Stimulated activated CD8-positive, alpha-beta memory T cell treated with anti-CD3 and anti-CD28 coated beads, Interleukin-15, amount 100 ng/mL, for 48 hours (primary cell): ENCODE measurements at regions not wholly inside any gene's neighbourhood (a gene's known extent, or its start where the extent isn't known, plus 50 kb on each side); places are given as distances from the start of the nearest gene placed in this dataset.
"Not testable (repeated sequence)": the region's sequence is repeated elsewhere in the genome, so short reads cannot be mapped to it uniquely, and the experiment has no call there.

ENCODE experiments used
- DNase-seq, 2 donors: peaks; one replicate each; pipeline ENCODE4 v3.0.0-alpha.2; 2020; ENCODE audit warnings: low read depth in 2 of 2

DNA sequence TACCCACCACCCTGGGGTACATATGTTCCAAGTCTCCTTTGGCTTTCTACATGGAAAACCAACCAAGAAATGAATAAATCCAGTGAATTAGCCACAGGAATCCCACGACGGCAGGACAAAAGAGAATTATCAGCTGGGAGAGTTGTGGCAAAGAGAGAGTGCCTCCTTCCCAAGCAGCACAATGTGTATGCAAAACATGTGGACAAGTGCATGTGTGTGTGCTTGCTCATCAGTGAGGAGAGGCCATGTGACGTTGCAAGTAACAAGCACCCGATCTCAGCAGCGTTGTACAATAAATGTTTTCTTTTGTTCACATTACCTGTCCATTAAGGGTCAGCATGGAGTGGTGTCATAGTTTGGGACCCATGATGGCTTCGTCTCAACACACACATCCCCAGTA, 50.0 kb upstream of the EMX2 start:
- no peak for DNase-seq

DNA sequence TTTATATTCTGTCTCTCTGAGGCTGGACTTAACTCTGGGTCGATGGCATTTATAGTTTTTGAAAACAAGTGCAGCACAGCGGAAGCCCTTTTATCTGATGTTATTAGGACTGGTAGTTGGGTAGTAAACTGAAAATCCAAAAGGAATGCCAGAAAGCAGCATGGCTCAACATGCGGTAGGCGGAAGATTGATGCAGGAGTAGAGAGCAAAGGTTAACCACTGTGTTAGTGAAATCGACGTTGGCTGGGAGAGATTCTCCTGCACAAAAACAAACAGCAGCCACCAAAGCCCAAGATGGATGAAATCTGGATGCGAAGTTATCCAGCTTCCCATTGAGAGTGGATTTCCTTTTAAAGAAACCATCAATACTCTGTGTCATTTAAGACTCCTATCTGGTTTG, 54.5 kb upstream of the EMX2 start:
- no peak for DNase-seq

DNA sequence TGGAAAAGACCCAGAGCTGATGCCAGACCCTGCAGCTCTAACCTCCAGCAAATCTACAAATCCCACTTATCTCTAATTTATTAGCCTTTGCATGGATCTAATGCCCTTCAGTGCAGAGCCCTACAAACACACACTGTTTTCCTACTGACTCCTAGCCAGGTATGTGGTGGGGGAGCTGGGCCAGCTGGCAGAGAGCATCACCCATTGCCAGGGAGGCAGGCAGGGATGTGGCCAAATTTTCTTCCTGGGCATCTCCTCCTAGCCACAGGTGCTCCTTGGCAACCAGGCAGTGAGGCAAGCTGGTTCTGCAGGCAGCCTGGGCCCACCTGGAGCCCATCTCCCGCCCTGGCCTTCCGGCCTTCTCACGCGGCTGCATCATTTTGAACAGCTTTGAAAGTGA, 55.9 kb upstream of the EMX2 start:
- no peak for DNase-seq

DNA sequence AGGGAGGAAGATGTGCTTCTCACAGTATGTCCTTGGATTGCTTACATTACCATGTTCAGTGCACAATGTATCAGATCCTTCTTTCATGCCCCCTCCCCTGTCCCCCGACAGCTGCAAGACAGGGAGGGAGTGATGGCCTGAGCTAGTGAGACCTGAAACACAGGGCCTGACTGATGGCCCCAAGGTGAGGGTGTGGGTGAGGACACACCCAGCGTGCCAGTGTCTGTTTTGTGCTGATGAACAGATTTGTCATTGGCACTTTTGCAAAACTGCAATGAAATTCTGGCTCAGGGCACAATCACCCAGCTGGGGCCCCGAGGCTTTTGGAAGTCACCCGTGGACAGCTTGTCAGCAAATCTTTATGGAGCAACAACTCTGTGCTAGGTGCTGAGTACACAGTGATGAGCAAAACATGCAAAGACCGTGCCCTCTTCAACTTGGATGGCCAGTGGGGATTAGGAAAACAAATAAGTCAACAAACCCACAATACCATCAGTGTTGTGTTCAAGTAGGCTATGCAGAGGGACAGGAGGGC, 59.4 kb upstream of the EMX2 start:
- DNase-seq: no peak

DNA sequence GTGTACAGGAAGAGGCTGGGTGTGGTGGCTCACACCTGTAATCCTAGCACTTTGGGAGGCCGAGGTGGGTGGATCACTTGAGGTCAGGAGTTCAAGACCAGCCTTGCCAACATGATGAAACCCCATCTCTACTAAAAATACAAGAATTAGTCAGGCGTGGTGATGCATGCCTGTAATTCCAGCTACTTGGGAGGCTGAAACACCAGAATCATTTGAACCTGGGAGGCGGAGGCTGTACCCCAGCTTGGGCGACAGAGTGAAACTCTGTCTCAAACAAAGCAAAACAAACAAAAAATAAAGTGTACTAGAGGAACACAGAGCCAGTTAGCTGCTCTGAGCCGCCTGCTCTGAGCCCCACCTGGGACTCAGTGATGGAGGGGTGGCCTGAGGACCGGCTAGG, 61.5 kb upstream of the EMX2 start:
- not testable (repeated sequence) for DNase-seq

DNA sequence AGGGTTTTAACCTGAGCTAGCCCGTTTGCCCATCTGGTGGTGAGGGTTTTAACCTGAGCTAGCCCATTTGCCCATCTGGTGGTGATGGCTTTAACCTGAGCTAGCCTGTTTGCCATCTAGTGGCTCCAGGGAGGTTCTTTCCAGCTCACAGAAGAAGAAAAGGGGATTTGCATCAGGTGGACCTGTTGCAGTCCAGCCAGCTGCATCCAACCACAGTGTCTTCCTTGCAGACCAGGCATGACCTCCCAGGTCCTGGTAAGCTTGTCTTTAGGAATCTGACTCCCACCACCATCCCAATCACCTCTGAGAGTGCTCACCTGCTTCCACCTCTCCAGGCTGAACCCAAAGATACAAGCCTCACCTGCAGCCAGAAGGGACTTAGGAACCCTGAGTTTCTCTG, 62.4 kb upstream of the EMX2 start:
- DNase-seq: no peak

DNA sequence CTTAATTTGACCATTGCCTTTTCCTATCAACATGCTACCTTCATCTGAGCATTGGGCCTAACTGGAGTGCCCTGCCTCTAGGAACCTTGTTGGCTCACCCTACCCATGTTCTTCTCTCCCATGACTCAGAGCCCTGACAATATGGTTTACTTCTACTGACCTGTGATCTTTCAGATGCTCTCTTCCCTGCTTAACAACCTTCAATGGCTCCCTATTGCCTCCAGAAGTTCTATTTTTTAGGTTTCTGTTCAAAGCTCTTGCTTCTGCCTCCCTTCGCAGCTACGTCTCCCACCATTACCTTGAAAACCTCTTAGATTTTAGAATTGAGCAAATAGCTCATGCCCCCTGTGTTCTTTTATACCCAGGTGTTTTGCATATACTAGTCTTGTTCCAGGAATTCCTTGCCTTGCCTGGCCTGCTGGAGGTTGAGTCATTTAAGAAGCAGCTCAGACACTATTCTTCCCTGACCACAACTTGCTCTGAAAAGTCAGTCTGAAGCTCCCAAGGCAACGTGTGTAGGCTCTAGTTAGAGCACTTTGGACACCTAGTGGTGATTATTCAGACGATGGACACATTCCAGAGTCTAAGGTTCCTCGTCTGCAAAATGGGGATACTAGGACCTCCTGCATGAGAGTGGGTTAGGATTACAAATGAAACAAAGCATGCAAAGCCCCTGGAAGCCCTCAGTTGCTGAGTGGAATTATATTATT, 64.4 kb upstream of the EMX2 start:
- no peak for DNase-seq

DNA sequence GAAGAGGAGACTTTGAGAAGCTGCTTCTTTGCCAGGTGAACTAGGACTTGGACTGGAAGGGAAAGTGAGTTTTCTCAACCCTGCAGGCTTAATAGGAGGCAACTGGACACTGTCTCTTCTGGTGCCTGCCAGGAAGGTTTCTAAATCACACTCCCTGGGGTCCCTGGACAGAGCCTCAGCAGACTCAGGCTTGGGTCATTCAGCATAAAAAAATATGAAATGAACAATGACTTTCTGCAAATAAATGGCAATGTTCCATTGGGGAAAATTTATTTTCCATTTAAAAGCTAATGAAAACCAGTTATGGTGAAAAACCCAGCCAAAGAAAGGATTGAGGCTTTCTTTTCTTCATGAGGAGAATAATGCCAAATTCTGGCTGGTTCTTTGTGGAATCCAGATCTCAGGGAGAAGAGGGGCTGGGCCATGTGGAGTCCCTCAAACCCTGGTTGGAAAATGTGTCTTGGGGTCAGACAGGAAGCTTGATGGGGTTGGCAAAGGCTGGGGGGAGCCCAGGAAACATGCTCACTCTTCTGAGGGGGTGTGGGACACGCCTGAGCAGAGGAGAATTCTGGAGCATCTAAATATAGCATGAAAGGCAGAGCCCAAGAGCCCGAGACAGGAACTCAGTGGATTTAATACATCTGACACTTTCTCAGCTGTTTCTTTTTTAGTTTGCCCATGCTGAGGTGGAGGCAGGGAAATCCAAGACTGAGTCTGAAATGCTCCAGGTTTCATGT, 65.2 kb upstream of the EMX2 start:
- no peak for DNase-seq

DNA sequence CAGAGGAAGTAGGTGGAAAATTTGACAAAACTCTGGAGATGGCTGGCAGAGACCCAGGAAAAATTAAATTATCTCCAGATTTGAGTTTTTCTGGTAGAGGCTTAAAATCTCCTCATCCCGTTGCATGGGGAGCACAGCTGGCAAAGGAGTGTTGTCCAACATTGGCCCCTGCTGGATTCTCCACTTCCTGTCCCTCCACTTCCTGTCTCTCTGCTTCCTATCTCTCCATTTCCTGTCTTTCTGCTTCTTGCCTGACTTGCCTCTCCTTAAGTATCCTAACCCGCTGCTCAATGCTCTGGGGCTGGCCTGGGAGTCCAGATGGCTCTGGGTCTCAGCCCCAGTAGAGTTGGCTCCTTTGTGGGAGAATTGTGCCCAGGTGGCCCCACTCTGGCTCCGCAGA, 65.8 kb upstream of the EMX2 start:
- DNase-seq: no peak

DNA sequence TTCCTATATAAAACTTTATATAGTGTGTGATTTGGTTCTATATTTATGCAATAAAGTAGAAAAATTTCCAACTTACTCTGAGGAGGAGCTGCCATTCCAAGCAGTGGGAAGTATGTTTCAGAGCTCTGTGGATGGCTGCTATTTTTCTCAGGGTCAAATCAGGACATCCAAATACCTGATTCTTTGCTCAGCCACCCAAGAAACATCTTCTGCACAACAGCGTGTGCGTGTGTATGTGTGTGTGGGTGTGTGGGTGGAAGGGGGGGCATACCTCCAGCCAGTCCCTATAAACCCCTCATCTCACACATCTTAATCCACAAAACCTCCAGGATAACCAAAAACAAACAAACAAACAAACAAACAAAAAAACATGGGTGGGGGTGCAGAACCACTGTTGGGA, 66.3 kb upstream of the EMX2 start:
- DNase-seq: no peak

DNA sequence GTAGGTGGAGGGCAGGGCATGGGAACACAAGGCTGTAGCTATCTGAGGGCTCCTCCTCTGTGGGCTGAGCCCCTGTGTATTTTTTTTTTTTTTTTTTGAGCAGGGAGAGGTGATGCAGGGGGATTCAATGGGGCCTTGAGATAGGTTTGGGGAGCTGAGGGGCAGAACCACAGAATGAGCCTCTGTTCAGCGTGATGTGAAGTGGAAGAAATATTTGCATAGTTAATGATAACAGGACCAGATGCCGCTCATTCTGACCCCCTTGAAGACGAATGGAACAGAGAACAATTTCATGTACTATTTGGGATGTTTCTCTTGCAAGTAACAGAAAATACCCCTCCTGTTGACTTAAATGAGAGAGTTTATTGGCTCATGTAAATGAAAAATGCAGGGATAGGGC, 69.7 kb upstream of the EMX2 start:
- no peak for DNase-seq

DNA sequence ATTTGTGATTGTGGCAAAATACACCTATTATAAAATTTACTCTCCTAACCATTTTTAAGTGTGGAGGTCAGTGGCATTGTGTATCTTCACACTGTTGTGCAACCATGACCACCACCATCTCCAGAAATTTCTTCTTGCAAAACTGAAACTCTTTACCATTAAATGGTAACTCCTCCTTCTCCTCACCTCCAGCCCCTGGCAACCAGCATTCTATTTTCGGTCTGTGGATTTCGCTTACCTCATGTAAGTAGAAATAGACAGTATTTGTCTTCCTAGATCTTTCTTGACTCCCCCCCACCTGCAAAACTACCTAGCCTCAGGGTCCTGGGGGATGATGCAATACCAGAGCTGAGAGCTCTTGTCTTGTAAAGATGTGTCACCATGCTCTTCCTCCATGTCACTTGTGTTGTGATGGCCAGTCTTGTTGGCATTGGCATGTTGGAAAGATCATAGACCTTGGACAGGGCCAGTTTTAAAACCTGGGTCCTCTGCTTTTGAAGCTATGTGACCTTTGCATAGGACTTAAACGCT, 71.1 kb upstream of the EMX2 start:
- no peak for DNase-seq

DNA sequence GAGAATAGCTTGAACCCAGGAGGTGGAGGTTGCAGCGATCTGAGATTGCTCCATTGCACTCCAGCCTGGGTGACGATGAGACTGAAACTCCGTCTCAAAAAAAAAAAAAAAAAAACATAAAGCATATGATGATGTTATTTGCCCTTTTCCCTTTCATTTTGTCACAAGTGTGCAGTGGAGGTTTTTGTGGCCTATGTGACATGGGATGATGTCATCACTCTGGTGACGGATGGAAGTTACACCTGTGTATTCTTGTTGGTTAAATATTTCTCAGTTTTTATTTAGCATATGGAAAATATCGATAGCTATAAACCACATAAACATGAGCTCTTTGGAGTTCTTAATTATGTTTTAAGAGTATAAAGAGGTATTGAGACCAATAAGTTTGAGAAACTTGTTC, 71.8 kb upstream of the EMX2 start:
- no peak for DNase-seq

DNA sequence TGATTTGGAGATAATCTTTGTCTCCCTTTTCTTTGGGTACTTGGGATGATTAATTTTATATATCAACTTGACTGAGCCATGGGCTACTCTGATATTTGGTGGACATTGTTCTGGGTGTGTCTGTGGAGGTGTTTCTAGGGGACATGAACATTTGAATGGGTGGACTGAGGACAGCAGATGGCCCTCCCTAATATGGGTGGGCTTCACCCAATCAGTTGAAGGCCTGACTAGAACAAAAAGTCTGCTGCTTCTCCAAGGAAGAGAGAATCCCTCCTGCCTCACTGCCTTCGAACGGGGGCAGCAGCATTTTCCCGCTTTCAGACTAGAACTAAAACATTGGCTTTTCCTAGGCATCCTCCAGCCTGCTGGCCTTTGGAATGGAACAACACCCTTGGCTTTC, 73.9 kb upstream of the EMX2 start:
- DNase-seq: no peak

DNA sequence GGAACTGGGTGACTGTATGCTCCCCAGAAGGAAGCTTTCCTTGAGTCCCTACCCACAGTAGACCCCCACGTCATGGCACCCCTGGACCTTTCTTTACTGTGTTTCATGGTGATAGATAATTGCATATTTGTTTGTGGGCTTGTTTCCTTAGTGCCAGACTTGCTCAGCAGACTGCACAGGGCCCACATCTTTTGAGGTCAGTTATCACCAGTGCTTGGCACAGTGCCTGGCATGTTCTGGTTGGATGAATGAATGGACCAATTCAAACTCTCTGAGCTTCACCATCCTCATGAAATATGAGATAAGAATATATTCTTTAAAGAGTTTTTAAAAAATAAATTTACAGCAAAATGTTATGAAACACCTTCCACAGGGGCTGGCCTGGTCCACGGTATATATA, 78.4 kb upstream of the EMX2 start:
- no peak for DNase-seq

DNA sequence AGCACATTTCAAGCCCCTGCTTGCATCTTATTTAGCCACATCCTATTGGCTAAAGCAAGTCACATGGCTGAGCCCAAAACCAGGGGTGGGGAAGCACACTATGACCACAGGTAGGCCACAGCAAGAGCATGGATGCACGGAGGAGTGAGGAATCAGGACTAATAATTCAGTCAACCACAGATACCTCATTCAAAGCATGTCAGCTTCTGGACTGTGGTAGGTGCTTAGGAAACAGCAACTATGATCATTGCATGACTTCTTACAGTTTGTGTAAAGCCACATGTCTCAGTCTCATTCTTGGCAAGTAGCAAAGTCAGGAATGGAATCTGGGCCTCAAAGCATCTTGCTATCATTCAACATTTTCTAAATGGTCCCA, 79.0 kb upstream of the EMX2 start:
- DNase-seq: no peak

DNA sequence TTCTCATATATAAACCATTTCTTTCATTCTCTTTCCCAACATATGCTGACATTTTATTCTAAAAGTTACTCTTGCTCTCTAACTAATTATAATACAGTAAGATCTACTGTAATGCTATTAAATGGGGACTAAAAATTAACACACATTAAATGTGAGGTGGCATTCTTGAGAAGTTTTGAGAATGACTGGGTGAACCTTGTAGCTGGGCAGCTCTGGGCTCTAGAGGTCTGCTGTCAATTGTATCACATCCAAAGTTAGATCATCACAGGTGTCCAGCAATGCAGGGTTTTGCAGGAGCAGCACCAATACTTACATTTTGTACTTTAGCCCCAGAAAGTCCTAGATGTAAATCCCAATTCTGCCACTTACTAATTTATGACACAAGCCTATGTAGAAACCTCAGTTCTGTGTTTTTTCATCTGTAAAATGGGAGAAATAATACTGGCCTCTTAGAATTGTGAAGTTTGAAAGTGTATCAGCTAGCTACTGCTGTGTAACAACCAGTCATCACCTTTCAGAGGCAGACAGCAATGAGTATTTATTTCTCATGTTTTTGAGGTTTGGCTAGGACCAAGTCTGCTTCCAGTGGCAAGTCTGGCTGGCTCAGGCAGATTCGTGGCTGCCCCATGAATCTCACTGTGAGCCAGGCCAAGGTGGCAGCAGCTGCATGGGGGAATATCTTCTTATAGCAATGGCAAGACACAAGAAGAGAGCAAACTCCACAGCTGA, 79.6 kb upstream of the EMX2 start:
- DNase-seq: no peak

DNA sequence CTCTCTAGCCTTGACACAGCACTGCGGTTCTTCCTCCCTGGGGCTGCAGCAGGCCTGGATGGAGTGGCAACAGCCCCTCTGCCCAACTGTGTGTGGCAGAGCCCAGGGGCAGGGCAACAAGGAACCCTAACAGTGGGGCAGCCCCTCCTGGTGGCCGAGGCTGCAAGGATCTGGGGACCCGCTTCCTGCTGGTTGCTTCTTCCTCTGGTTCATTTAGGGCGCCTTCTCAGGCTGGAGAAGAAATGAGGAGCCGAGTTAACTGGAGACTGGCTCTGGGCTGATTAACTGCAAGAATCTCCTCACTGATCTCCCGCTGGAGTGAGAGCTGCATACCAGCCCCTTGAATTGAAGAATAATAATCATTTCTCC, 80.1 kb upstream of the EMX2 start:
- DNase-seq: no peak

DNA sequence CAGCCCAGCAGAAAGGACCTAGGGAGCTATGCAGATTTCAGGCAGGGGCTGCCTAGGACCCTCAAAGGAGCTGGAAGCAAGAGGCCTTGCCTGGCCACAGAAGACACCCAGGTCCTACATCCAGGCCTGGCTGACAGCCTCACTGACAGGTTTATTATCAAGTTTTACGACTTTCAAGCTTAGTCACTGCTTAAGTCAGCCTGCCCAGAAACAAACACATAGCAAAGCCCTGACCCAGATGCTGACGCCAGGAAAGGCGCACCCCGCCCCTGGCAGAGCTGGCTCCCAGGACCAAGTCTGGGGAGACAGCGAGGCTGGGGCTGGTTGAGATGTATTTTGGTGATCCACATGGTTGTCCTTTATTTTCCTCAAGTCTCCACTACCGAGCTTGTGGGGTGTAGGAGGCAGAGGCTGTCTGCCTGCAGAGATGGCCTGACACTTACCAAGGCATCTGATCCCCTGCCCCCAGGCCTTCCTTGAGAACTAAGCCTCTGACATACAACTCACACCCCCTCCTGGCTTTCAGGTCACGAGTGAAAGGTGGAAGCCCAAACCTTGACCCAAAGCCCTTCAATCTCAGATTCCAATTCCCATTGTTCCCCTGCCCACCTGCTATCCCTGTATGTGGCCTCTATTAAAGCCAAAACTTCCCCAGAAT, 80.7 kb upstream of the EMX2 start:
- no peak for DNase-seq

DNA sequence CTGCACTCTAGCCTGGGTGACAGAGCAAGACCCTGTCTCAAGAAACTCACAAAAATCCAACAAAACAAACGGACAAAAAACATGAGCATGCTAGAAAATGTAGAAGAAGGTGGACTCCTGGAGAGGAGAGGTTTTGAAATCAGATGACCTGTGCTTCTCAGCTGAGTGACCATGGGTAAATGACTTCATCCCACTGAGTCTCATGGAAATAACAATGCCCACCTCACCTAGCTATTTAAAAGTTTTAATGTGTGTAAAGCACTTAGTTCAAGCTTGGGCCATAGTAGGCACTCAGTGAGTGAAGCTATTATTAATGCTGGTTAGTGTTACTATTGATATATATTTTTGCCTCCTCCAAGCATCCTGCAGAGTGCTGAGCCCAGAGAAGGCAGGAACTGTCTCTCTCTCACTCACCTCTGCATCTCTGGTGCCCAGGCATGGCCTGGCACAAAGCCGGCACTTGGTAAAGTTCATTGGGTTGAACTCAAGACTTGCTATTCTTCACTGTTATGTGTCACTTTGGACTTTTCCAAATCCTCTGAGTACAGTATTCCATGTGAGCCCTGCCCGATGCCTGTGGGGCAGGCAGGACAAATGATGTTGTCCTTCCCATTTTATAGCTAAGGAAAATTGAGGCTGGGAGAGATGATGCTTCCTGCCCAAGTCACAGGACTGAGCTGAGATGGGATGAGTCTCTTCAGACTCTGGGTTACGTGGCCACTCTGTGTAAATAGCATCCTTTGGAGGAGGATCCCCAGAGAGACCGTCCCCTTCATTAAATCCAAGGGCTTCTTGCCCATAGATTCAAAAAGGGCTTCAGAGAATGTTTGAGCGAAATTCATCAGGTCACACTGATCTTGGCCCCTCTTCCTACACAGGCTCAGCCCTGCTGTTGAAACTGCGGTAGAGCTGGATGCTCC, 81.4 kb upstream of the EMX2 start:
- no peak for DNase-seq

DNA sequence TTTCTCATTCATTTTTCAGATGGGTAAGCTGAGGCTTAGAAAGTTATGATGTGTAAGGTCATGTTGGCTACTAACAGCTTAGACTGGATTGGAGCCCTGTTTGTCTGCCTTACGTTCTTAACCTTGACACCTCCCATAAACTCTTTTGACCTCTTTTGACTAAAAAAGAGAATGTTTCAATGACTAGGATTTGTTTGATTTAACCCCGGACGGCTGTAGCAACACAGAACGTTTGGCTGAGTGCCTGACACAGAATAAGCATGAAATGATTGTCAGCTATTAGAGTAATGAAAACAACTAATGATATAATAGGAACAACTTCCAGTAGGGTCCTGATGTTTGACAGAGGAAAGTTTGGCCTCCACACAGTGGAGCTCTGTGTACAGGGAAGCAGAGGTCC, 83.3 kb upstream of the PDZD8 start:
- DNase-seq: no peak
